Fibroblast of lung (primary cell): ENCODE measurements at regions not wholly inside any gene's neighbourhood (a gene's known extent, or its start where the extent isn't known, plus 50 kb on each side); places are given as distances from the start of the nearest gene placed in this dataset.

ENCODE experiments used
- EZH2 ChIP-seq: IDR thresholded peaks from 2 replicates; pipeline ENCODE4 v1.5.1; 2012; ENCODE audit warnings: low read length, control low read depth, mild to moderate bottlenecking; ENCODE audit errors: missing control alignments
- TF ChIP-seq, protein P1 (sequence below), 2 donors: IDR thresholded peaks in 1 of 2; conservative IDR thresholded peaks in 1 of 2; 1 replicate in 1 of 2; 2 replicates in 1 of 2; pipeline ENCODE4 v1.5.1; 2011 to 2012; ENCODE audit warnings: low read length in 2 of 2, control low read depth in 1 of 2, inconsistent platforms in 1 of 2, low read depth in 1 of 2, mild to moderate bottlenecking in 1 of 2

DNA sequence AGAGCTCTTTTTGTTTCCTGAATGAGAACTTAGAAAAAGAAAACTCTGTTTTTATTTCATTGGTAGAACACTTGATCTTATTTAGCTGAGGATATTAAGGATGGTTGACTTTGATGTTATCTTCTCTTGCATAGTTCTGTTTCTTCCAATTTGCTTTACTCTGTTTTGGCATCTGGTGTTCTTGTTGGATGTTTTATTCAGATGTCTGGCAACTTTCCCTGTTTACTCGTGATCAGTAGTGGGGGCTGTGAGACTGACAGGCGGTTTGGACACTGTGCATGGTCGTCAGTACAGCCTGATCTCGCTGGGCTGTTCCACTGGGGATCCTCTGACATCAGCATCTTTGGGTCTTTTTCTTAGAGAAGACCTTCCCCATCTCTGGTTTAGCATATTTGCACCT lies 100.1 kb downstream of the TSN start:
- TF ChIP-seq, protein P1, sequence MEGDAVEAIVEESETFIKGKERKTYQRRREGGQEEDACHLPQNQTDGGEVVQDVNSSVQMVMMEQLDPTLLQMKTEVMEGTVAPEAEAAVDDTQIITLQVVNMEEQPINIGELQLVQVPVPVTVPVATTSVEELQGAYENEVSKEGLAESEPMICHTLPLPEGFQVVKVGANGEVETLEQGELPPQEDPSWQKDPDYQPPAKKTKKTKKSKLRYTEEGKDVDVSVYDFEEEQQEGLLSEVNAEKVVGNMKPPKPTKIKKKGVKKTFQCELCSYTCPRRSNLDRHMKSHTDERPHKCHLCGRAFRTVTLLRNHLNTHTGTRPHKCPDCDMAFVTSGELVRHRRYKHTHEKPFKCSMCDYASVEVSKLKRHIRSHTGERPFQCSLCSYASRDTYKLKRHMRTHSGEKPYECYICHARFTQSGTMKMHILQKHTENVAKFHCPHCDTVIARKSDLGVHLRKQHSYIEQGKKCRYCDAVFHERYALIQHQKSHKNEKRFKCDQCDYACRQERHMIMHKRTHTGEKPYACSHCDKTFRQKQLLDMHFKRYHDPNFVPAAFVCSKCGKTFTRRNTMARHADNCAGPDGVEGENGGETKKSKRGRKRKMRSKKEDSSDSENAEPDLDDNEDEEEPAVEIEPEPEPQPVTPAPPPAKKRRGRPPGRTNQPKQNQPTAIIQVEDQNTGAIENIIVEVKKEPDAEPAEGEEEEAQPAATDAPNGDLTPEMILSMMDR (conservative IDR thresholded peaks at IDR 0.05 in 1 of 2, IDR thresholded peaks at IDR 0.05 in 1 of 2; ENCODE audit: low read depth in 1 of 2, low read length in 2 of 2), result no peak
- no peak for TF ChIP-seq EZH2
